ENCODE measurements at regions not wholly inside any gene's neighbourhood (a gene's known extent, or its start where the extent isn't known, plus 50 kb on each side); places are given as distances from the start of the nearest gene placed in this dataset.
"Not testable (repeated sequence)": the region's sequence is repeated elsewhere in the genome, so short reads cannot be mapped to it uniquely, and the experiment has no call there.

DNA sequence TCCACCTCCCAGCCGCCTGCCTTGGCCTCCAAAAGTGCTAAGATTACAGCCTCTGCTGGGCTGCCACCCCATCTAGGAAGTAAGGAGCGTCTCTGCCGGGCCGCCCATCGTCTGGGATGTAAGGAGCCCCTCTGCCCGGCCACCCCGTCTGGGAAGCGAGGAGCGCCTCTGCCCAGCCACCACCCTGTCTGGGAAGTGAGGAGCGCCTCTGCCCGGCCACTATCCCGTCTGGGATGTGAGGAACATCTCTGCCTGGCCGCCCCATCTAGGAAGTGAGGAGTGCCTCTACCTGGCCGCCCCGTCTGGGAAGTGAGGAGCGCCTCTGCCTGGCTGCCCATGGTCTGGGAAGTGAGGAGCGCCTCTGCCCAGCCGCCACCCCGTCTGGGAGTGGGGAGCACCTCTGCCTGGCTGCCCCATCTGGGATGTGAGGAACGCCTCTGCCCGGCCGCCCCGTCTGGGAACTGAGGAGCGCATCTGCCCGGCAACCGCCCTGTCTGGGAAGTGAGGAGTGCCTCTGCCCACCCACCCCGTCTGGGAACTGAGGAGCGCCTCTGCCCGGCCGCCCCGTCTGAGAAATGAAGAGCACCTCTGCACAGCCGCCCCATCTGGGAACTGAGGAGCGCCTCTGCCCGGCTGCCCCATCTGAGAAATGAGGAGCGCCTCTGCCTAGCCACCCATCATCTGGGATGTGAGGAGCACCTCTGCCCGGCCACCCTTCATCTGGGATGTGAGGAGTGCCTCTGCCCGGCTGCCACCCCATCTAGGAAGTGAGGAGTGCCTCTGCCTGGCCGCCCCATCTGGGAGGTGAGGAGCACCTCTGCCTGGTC lies 137.8 kb upstream of the PALMD start:
- DNase-seq (ENCODE audit: low read depth in 1 of 2, low spot score in 1 of 2): no peak
- no peaks in the 10 kb centered on the region for H3K36me3 ChIP-seq
- no peaks in the 10 kb centered on the region for H3K9me3 ChIP-seq (ENCODE audit: low read depth)
- no peaks in the 10 kb centered on the region for H3K27me3 ChIP-seq
- H3K4me1 ChIP-seq (ENCODE audit: low read depth): peaks cover 14% of the 10 kb centered on the region
- no peak overlapping the region for H3K27ac ChIP-seq
- no peak overlapping the region for H3K4me3 ChIP-seq
- TF ChIP-seq, protein P1, sequence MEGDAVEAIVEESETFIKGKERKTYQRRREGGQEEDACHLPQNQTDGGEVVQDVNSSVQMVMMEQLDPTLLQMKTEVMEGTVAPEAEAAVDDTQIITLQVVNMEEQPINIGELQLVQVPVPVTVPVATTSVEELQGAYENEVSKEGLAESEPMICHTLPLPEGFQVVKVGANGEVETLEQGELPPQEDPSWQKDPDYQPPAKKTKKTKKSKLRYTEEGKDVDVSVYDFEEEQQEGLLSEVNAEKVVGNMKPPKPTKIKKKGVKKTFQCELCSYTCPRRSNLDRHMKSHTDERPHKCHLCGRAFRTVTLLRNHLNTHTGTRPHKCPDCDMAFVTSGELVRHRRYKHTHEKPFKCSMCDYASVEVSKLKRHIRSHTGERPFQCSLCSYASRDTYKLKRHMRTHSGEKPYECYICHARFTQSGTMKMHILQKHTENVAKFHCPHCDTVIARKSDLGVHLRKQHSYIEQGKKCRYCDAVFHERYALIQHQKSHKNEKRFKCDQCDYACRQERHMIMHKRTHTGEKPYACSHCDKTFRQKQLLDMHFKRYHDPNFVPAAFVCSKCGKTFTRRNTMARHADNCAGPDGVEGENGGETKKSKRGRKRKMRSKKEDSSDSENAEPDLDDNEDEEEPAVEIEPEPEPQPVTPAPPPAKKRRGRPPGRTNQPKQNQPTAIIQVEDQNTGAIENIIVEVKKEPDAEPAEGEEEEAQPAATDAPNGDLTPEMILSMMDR (IDR thresholded peaks at IDR 0.05; ENCODE audit: low read depth, low read length): no peak

DNA sequence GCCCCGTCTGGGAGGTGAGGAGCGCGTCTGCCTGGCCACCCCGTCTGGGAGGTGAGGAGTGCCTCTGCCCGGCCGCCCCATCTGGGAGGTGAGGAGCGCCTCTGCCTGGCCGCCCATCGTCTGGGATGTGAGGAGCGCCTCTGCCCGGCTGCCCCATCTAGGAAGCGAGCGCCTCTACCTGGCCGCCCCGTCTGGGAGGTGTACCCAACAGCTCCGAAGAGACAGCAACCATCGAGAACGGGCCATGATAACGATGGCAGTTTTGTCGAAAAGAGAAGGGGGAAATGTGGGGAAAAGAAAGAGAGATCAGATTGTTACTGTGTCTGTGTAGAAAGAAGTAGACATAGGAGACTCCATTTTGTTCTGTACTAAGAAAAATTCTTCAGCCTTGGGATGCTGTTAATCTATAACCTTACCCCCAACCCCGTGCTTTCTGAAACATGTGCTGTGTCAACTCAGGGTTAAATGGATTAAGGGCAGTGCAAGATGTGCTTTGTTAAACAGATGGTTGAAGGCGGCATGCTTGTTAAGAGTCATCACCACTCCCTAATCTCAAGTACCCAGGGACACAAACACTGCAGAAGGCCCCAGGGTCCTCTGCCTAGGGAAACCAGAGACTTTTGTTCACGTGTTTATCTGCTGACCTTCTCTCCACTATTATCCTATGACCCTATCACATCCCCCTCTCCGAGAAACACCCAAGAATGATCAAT lies 137.0 kb upstream of the PALMD start:
- H3K36me3 ChIP-seq; H3K27ac ChIP-seq; H3K4me1 ChIP-seq (ENCODE audit: low read depth); DNase-seq (ENCODE audit: low read depth in 1 of 2, low spot score in 1 of 2); H3K27me3 ChIP-seq; H3K4me3 ChIP-seq; H3K9me3 ChIP-seq (ENCODE audit: low read depth): not testable (repeated sequence)

DNA sequence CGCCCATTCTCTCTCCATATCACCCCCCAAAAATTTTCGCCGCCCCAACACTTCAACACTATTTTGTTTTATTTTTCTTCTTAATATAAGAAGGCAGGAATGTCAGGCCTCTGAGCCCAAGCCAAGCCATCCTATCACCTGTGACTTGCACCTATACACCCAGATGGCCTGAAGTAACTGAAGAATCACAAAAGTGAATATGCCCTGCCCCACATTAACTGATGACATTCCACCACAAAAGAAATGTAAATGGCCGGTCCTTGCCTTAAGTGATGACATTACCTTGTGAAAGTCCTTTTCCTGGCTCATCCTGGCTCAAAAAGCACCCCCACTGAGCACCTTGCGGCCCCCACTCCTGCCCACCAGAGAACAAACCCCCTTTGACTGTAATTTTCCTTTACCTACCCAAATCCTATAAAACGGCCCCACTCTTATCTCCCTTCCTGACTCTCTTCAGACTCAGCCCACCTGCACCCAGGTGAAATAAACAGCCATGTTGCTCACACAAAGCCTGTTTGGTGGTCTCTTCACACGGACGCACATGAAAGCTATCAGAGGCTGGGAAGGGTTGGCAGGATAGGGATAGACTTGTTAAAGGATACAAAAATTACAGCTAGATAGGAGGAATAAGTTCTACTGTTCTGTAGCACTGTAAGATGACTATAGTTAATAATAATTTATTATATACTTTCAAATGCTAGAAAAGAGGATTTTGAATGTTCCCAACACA lies 130.9 kb upstream of the PALMD start:
- not testable (repeated sequence) for H3K36me3 ChIP-seq; DNase-seq (ENCODE audit: low read depth in 1 of 2, low spot score in 1 of 2); H3K4me3 ChIP-seq; H3K27ac ChIP-seq; H3K9me3 ChIP-seq (ENCODE audit: low read depth); H3K27me3 ChIP-seq; H3K4me1 ChIP-seq (ENCODE audit: low read depth)

DNA sequence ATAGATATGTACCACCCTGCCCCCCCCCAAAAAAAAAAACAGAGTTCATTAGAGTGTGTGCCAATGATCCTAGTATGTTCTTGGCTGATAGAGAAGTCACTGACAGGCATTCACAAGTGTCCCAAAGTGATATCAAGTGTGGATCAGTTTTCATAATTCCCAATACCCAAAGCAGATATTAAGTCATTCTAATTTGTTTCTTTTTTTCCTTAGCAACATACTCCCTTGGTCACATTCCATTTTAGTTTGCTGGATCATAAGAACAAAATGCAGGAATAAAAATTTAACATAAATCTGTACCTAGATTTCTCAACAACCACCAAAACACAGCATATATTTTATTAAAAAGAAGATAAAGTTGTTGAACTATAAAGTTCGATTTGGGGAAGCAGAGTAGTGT lies 129.8 kb upstream of the PALMD start:
- Histone ChIP-seq H3K9me3 (ENCODE audit: low read depth) (no peaks in the 10 kb centered on the region), H3K27ac (no peak overlapping the region), H3K27me3 (no peaks in the 10 kb centered on the region), H3K4me3 (no peak overlapping the region), H3K36me3 (no peaks in the 10 kb centered on the region), H3K4me1 (ENCODE audit: low read depth) (no peaks in the 10 kb centered on the region)
- DNase-seq (ENCODE audit: low read depth in 1 of 2, low spot score in 1 of 2): no peak
- TF ChIP-seq, protein P1 (IDR thresholded peaks at IDR 0.05; ENCODE audit: low read depth, low read length): no peak

DNA sequence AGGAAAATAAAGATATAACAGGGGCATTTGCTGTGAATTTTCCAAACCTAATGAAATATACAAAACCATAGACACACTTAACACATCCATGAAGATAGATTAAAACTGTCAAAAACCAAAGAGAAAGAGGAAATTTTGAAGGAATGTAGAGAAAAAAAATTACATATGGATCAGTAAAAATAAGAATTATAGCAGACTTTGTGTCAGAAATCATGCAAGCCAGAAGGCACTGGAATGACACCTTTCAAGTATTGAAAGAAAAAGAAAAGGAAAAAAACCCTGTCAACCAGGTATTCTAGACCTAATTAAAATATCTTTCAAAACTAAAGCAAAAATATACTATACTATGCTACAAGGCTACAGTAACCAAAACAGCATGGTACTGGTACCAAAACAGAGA lies 125.8 kb upstream of the PALMD start:
- no peak for DNase-seq (ENCODE audit: low read depth in 1 of 2, low spot score in 1 of 2)
- H3K27ac ChIP-seq: no peak overlapping the region
- no peaks in the 10 kb centered on the region for H3K36me3 ChIP-seq
- TF ChIP-seq, protein P1 (IDR thresholded peaks at IDR 0.05; ENCODE audit: low read depth, low read length): no peak
- no peak overlapping the region for H3K4me3 ChIP-seq
- H3K4me1 ChIP-seq (ENCODE audit: low read depth): no peaks in the 10 kb centered on the region
- no peaks in the 10 kb centered on the region for H3K27me3 ChIP-seq
- no peaks in the 10 kb centered on the region for H3K9me3 ChIP-seq (ENCODE audit: low read depth)

DNA sequence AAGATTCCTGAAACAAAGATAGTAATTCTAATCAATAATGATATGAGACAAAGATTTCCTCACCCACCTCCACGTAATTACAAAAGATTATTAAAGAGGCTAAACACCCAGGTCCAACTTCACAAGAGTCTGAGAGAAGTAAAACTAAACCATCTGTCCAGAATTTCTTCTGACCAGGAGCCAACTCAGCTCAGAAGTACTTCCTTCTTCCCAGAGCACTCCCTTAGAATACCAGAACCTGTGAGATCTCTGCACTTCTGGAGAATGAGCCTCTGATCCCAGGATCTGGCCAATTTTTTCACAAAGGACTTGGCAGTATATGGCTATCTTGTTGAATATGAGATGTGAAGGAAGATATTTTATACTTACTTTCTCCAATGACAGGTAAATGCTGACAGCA lies 120.6 kb upstream of the PALMD start:
- Histone ChIP-seq H3K4me1 (ENCODE audit: low read depth) (no peaks in the 10 kb centered on the region), H3K27me3 (no peaks in the 10 kb centered on the region), H3K4me3 (no peak overlapping the region), H3K36me3 (no peaks in the 10 kb centered on the region), H3K9me3 (ENCODE audit: low read depth) (no peaks in the 10 kb centered on the region), H3K27ac (no peak overlapping the region)
- TF ChIP-seq, protein P1 (IDR thresholded peaks at IDR 0.05; ENCODE audit: low read depth, low read length): no peak
- no peak for DNase-seq (ENCODE audit: low read depth in 1 of 2, low spot score in 1 of 2)

Measured in cardiac muscle cell (in vitro differentiated cells and primary cell).